ENCODE measurements at regions not wholly inside any gene's neighbourhood (a gene's known extent, or its start where the extent isn't known, plus 50 kb on each side); places are given as distances from the start of the nearest gene placed in this dataset.

DNA sequence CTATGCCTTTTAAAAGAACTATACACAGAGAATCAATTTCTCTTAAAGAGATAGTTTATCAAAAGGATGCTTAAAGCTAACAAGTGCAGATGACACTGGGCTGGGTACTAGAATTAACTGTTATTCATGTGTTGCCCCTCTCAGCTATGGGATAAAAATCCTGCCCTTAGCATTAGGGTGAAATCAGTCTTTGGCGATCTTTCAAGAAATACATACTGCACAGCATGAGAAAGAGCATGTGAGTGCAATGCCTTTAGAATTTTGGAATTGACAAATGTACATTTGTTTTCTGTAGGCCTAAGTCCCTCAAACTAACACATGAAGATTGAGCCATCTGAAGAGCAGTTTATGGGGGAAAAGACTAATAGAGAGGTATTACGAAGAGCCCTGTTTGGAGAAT is 115.4 kb downstream of the ZFP64 start:
- TF ChIP-seq POLR2A (IDR thresholded peaks at IDR 0.05) (no peak), CTCF (IDR thresholded peaks at IDR 0.05) (no peak)

All from adrenal gland (tissue), 5 donors.